Gastrocnemius medialis (tissue), 4 donors: ENCODE measurements at regions not wholly inside any gene's neighbourhood (a gene's known extent, or its start where the extent isn't known, plus 50 kb on each side); places are given as distances from the start of the nearest gene placed in this dataset.

Source experiments
- POLR2A ChIP-seq, 2 donors: fragments of 450-650 bp; IDR thresholded peaks; one replicate each; pipeline ENCODE4 v1.6.1; 2017; ENCODE audit warnings: antibody characterized with exemption in 2 of 2, mild to moderate bottlenecking in 2 of 2, moderate library complexity in 2 of 2
- TF ChIP-seq, protein P1 (sequence below), 5 experiments: fragments of 450-650 bp in 3 of 5; fragments of 200-600 bp in 2 of 5; sonication (generic) in 2 of 5; IDR thresholded peaks in 4 of 5; conservative IDR thresholded peaks in 1 of 5; 1 replicate in 4 of 5; 2 replicates in 1 of 5; pipeline ENCODE4 v1.5.1; 2016 to 2019; ENCODE audit warnings: antibody characterized with exemption in 5 of 5, mild to moderate bottlenecking in 3 of 5, moderate library complexity in 3 of 5

GRCh38 chr3:159032311-159032710, 230.5 kb downstream of the MFSD1 start:
- TF ChIP-seq, protein P1, sequence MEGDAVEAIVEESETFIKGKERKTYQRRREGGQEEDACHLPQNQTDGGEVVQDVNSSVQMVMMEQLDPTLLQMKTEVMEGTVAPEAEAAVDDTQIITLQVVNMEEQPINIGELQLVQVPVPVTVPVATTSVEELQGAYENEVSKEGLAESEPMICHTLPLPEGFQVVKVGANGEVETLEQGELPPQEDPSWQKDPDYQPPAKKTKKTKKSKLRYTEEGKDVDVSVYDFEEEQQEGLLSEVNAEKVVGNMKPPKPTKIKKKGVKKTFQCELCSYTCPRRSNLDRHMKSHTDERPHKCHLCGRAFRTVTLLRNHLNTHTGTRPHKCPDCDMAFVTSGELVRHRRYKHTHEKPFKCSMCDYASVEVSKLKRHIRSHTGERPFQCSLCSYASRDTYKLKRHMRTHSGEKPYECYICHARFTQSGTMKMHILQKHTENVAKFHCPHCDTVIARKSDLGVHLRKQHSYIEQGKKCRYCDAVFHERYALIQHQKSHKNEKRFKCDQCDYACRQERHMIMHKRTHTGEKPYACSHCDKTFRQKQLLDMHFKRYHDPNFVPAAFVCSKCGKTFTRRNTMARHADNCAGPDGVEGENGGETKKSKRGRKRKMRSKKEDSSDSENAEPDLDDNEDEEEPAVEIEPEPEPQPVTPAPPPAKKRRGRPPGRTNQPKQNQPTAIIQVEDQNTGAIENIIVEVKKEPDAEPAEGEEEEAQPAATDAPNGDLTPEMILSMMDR (IDR thresholded peaks at IDR 0.05 in 4 of 5, conservative IDR thresholded peaks at IDR 0.05 in 1 of 5): no peak
- no peak for TF ChIP-seq POLR2A (IDR thresholded peaks at IDR 0.05)
